ENCODE measurements at regions not wholly inside any gene's neighbourhood (a gene's known extent, or its start where the extent isn't known, plus 50 kb on each side); places are given as distances from the start of the nearest gene placed in this dataset.

DNA sequence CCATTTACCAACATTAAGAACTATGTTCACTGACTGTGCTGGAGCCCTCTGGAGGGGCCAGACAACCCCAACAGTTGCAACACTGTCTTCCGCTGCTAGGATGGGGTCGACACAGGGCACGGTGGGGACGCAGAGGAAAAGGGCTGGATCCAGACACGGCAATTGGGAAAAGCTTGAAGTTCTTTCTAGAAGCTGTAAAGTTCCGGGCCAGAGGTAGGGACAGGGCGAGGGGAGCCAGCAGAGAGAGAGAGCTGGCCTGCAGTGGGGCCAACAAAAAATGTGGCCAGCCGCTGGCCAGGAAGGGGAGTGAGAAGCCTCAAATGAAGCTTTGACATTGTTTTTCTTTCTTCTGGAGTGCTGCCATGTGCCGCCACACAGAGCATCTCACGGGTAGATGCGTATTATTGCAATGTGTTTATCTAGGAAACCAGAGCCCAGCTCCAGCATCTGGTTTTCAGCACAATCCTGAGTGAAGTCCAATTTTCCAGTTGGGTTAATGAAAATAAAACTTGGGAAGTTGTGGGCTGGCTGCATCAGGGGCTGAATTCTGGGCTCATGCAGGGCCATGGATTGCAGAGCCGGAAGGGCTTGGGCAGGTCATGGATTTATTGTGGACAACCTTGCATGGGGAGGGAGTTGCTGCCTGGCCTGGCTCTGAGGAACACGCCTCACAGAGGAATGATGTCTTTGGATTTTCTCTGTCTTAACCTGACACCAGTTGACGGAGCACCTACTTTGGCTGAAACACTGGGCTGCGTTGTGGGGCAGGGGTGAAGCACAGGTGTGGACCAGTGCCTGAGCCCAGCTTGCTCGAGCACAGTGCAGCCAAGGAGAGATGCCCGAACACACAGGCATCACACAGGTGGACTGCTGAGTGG is 67.6 kb upstream of the AMPD3 start:
- TF ChIP-seq, protein P1, sequence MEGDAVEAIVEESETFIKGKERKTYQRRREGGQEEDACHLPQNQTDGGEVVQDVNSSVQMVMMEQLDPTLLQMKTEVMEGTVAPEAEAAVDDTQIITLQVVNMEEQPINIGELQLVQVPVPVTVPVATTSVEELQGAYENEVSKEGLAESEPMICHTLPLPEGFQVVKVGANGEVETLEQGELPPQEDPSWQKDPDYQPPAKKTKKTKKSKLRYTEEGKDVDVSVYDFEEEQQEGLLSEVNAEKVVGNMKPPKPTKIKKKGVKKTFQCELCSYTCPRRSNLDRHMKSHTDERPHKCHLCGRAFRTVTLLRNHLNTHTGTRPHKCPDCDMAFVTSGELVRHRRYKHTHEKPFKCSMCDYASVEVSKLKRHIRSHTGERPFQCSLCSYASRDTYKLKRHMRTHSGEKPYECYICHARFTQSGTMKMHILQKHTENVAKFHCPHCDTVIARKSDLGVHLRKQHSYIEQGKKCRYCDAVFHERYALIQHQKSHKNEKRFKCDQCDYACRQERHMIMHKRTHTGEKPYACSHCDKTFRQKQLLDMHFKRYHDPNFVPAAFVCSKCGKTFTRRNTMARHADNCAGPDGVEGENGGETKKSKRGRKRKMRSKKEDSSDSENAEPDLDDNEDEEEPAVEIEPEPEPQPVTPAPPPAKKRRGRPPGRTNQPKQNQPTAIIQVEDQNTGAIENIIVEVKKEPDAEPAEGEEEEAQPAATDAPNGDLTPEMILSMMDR (IDR thresholded peaks at IDR 0.05), result no peak
- TF ChIP-seq EP300 (IDR thresholded peaks at IDR 0.05) (no peak), POLR2A (IDR thresholded peaks at IDR 0.05) (no peak)
